HG03039 (cell line): ENCODE measurements at regions not wholly inside any gene's neighbourhood (a gene's known extent, or its start where the extent isn't known, plus 50 kb on each side); places are given as distances from the start of the nearest gene placed in this dataset.

Experiments used
- ATAC-seq: cut with Tn5 transposase; IDR thresholded peaks from one replicate; pipeline ENCODE4 v1.9.1; 2021; ENCODE audit warnings: mild to moderate bottlenecking, moderate library complexity; ENCODE audit not compliant: unreplicated experiment

DNA sequence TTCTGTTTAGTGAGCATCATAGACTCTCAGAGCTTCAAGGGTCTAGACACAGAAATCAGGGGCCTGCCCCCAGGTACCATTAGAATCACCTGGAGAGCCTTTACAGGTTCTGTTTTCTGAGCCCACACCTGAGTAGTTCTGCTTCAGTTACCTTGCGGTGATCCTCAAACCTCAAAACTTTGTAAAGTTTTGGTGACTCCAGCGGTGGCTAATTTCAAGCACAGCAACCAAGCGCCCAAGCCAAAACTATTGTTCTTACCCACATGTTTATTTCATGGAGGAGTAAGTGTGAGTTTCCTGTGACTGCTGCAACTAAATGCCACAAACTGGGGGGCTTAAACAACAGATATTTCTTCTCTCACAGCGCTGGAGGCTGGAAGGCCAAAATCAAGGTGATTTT is 108.9 kb downstream of the FOXD1 start:
- ATAC-seq = no peak

GRCh38 chr5:73339051-73339575 is 109.5 kb downstream of the FOXD1 start:
- ATAC-seq = no peak

- ATAC-seq = no peak
Observed at GRCh38 chr5:73338256-73339050, 110.1 kb downstream of the FOXD1 start.

DNA sequence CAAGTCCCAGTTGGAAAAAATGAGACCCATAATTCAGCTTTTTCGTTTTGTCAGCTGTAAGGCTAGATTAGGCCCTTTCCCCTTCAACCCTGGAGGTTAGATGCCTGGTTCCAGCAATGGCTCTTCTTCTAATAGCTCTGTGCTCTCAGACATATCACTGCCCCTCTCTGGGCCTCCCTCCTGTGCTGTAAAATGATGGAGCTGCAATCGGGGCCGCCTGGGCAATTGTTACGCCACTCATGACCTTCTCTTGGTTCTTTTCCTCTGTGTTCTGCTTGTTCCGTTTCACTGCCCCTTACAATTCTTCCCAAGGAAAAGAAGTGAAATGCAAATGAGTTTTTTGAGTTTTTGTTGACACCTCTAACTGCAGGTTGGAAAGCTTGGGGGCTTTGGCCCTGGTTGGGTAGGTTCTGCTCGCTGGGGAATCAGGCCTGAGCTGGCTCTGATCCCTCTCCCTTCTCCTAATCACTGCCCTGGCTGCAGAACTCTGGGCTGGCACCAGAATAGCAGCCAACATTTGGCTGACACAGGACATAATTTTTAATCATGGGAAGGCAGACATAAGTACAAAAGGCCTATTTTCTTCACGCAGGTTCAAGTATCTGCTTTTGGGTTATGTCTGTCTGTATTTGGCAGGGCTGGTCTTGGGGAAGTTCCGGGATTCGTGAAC is 110.9 kb downstream of the FOXD1 start:
- ATAC-seq = no peak

DNA sequence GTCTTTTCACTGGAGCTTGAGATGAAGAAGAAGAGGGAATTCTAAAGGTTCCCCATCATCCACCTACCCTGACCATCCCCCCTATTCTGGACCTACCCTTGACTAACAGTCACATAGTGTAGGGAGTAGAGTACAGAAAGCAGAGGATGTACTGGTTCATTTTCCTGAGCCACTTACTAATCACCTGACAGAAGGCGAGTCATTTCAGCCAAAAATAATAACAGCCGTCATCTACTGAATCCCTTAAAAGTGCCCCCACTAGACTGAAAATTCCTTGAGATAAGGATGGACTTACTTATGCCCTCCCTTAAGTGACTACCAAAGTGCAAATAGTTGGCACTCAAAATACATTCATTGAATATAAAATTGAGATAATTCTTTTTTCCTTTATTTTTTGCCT is 112.2 kb downstream of the FOXD1 start:
- ATAC-seq = no peak

DNA sequence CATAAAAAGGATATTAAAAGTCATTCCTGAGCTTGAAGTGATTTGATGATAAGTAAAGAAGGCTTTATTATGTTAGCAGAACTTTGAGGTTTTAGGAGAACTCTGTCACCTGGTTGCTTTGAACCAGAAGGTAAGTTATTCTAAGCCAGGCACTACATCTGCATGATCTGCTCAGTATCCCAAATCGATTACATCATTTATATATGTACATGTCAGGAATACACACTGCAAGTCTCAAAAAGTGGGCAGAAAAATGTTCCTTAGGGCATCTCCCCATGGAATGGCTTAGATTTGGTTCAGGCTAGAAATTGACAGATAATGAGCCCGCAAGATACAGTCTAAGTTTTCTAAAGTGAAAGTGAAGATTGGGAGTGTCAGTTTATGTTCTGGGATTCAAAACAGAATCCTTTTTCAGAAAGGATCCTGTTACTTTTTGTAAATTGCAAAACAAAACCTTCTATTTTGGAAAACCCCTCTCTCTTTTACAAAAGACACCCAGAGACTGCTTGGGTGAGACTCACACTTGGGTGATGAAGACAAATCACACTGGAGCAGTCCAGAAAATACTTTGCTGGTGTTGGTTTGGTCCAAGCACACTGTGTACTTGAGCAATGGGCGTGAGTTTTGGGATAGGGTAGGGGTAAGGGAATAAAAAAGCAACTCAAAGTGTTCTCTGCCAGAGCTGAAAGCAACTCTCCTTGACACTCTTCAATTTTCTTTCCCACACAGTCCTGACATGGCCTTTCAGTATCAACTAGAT is 114.5 kb downstream of the FOXD1 start:
- no peak for ATAC-seq

DNA sequence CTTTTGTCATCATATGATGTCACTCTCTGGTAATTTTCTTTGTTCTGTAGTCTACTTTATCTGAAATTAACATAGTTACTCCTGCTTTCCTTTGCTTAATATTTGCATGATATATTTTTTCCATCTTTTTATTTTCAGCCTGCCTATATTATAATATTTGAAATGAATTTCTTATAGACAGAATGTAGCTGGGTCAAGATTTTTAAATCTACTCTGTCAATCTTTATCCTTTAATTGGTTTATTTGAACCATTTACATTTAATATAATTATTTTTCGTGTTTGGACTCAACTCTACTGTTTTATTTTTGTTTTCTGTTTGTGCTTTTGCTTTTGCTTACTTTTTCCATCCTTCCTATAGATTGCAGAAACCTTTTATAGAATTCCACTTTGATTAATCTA is 118.0 kb downstream of the FOXD1 start:
- ATAC-seq = no peak

DNA sequence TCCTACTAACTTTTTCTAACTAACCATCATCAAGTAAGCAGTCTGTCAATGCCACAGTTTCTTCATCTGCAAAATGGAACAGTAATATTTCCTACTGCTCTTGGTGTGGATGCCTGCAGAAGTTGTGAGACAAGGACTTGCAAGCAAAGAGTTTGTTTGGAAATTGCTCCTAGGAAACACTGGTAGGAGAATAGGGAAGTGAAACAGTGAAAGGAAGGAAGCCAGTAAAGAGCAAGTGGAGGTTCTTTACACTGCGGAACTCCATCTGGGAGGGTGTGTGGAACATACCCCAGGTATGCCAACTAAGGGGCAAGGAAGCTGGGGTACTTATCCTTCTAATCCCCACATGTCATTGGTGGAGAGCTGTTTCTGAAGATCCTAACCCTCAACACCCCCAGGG is 119.9 kb downstream of the FOXD1 start:
- no peak for ATAC-seq

DNA sequence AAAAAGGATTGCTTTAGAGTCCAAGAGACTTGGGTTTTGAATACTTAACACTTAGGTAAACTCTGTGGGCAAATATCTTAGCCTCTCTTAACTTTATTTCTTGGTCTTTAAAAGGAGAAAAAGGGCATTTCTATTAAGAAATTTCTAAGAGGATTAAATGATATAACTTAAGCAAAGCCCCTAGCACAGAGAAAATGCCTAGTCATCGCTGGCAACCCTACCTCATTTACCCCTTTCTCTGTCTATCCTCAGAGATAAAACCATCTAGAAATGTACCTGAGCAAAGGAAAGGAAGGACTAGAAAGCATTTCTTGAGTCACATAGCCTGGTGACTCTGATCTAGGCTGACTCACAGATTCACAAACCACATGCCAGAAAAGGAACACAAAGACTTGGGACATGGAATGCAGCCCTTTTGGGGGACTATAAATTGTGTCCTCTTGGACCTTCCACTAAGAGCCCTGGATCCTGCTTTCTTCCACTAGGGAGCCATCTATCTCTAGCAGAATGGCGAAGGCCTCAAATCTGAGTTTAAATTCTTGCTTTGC is 120.6 kb downstream of the FOXD1 start:
- no peak for ATAC-seq

- no peak for ATAC-seq
Observed at GRCh38 chr5:73325546-73325945, 123.0 kb downstream of the FOXD1 start.

- ATAC-seq = no peak
Observed at GRCh38 chr5:73323466-73323865, 125.1 kb downstream of the FOXD1 start.

DNA sequence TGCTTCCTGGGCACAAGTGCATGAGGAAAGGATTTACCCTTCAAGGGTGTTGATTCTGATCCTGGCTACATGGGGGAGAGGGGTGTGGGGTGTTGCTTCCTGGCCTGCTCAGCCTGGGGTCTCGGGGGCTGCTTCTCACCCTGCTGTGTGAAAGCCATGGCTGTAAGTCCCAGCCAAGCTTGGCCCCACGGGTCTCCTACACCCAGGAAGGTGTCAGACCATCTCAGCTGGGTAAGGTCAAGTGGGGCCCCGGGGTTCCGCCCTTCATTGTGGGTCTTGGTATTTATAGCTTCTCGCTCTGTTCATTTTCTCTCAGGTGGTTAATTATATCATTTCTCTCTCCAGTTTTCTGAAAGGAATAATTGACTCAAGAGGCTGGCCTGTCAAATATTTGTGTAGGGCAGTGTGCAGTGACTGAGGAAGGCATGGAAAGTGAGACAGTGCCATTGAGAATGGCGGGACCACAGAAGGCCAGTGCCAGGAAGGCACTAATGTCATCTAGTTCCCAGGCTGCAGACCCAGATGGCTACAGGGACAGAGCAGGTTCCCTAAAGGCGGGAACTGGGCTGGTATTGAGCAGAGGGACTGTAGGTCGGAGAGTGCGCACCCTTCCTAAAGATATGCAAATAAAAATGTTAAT is 126.0 kb downstream of the FOXD1 start:
- ATAC-seq = no peak

GRCh38 chr5:73321757-73322436 is 126.7 kb downstream of the FOXD1 start:
- ATAC-seq = no peak

- ATAC-seq = no peak
Observed at GRCh38 chr5:73319036-73319435, 129.5 kb downstream of the FOXD1 start.

- ATAC-seq = no peak
Observed at GRCh38 chr5:73318308-73318719, 130.3 kb downstream of the FOXD1 start.

GRCh38 chr5:73317523-73317922 is 131.1 kb downstream of the FOXD1 start:
- ATAC-seq = no peak

DNA sequence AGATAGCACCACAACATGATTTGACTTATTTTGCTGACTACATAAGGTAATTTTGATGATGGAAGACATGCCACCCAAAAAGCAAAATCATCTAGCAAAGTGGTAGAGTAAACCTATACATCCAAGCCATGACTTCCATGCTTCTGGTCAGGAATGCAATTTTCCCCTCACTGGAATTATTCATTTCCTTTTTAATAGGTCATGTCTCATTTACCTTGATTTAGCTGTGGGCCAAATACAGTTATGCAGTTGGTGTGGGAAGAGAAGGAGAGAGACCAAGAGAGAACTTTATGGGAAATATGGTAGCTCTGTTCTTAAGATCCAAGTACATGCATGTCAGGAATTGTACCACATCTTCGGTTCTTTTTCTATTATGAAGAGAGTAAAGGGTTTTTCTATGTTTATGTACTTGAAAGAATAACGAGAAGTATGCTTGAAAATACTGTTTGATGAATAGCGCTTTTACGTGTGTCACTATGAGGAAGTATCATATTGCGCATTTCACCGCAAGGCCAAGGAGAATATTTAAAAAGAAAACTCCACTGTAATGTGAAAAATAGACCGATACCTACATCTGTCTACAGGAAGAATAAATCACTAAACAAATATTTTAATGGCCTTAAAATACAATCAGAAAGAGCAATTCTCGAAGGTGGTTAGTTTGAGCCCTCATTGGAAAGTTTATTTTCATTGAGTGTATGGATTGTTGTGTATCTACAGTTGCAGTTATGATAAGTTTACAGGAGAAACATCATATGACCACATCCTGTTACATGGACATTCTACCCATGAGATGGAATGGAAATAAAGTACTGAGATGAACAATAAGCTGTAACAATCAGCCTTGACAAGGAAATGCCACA is 134.0 kb downstream of the FOXD1 start:
- no peak for ATAC-seq

- ATAC-seq = no peak
Observed at GRCh38 chr5:73312872-73313510, 135.6 kb downstream of the FOXD1 start.
